GM12875 (cell line): ENCODE measurements at regions not wholly inside any gene's neighbourhood (a gene's known extent, or its start where the extent isn't known, plus 50 kb on each side); places are given as distances from the start of the nearest gene placed in this dataset.
A peak's percentile ranks its signal among the peaks of the same experiment; 100 is the strongest.

Source experiments
- H3K4me3 ChIP-seq: one replicate; pipeline ENCODE4 v1.5.1; 2011; ENCODE audit warnings: low read depth, low read length, control low read depth
- TF ChIP-seq, protein P1 (sequence below): IDR thresholded peaks from 2 replicates; pipeline ENCODE4 v1.5.1; 2011; ENCODE audit warnings: low read depth, mild to moderate bottlenecking, control low read depth, inconsistent platforms, low read length, moderate library complexity, borderline replicate concordance; ENCODE audit not compliant: insufficient read depth

DNA sequence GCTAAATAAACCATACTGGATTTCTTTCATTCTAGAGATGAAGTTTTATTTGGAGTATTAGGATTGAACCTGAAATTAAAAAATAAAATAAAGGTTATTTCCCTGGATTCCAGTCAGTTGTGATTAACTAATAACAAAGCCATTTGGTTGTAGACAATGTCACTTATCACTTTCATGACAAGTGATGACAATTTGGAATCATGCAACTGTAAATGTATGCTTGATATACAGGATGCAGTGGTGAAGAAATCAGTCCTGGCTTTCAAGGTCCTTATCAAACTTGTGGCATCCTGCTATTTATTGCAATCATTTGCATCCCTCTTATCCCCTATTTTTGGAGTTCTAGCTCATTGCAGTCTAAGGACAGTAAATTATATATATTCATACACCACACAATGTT, 425.2 kb downstream of the CHL1 start:
- TF ChIP-seq, protein P1, sequence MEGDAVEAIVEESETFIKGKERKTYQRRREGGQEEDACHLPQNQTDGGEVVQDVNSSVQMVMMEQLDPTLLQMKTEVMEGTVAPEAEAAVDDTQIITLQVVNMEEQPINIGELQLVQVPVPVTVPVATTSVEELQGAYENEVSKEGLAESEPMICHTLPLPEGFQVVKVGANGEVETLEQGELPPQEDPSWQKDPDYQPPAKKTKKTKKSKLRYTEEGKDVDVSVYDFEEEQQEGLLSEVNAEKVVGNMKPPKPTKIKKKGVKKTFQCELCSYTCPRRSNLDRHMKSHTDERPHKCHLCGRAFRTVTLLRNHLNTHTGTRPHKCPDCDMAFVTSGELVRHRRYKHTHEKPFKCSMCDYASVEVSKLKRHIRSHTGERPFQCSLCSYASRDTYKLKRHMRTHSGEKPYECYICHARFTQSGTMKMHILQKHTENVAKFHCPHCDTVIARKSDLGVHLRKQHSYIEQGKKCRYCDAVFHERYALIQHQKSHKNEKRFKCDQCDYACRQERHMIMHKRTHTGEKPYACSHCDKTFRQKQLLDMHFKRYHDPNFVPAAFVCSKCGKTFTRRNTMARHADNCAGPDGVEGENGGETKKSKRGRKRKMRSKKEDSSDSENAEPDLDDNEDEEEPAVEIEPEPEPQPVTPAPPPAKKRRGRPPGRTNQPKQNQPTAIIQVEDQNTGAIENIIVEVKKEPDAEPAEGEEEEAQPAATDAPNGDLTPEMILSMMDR, result no peak

DNA sequence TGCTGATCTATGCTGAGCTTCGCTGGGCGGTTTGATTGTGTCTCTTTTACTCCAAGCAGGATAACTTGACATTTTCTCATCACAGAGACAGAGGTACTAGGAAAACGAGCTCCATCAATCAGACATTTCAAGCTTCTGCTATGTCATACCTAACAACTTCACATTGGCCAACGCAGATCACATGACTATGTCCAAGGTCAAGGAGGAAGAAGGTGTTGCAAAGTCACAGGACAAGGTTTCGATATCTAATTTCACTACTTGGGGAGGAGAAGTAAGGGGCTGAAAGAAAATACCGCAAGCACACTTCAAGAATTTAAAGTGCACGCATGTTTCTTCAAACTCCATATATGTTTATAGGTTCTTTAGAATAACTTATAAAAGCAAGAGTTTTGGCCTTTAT, 425.8 kb downstream of the CHL1 start:
- no peak overlapping the region for H3K4me3 ChIP-seq
- TF ChIP-seq, protein P1, result no peak

More for the DNA sequence above, 425.2 kb downstream of the CHL1 start:
- H3K4me3 ChIP-seq, result no peak overlapping the region

DNA sequence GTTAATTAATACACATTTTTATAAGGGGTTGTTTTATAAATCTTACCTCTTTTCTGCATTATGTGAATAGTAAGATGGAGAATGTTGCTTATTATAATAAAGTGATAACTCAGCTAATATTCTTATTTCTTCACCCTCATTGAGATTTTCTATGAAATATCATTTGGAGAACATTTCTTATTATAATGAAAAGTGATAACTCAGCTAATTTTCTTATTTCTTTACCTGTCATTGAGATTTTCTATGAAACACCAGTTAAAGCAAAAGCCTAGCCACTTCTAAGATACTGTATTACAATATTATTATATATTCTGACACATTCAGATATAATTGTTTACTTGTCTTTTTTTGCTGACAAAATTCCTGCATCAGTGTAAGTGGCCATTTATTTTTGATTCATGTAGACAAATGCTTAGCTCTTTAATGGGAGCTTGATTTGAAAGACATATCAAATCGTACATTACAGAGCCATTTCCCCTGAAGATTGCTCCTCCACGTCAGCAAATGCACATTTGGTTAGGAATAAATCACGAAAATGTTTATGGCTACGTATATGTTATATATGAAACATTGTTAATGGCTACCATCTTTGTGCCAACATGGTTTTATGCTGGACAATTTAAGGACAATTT, 427.5 kb downstream of the CHL1 start:
- no peak overlapping the region for H3K4me3 ChIP-seq

DNA sequence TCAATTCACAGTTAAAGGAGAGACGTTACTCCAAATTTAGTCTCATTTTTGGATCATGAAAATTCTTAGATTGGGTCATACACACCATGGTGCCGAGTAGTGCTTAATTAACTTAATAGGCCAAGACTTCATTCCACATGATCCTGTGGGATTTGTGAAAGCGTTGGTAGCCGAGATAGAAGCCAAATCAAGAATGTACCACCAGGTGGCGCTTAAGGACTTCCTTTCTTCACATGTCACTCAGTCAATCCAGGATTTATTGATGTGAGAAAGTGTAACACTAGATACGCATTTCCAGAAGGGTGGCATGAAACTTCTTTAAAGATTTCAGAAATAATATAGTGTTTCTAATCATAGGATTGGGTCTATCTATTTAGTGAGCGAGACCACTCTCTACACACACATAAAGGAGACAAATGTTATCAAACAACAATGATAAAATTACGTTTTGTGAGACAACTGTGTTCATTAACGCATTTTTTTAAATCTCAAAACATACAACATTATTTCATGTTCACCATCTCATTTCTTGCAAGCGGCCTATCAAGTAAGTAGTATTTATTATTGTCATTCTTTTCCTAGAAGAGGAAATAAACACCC, 436.1 kb downstream of the CHL1 start:
- no peak overlapping the region for H3K4me3 ChIP-seq
- TF ChIP-seq, protein P1, result peak; percentile 65; the same call in 1 of the 2 replicates

More for the DNA sequence above, 427.5 kb downstream of the CHL1 start:
- TF ChIP-seq, protein P1, result no peak

DNA sequence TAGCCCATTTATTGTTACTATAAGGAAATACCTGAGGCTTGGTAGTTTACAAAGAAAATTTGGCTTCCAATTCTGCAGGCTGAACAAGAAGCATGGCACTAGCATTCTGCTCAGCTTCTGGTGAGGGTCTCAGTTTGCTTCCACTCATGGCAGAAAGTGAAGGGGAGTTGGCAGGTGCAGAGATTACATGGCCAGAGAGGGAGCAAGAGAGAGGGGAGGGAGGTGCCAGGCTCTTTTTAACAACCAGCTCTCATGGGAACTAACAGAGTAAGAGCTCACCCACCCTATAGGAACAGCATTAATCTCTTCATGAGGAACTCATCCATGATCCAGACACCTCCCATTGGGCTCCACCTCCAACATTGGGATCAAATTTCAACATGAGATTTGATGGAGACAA, 437.9 kb downstream of the CHL1 start:
- TF ChIP-seq, protein P1, result no peak
- H3K4me3 ChIP-seq, result no peak overlapping the region

DNA sequence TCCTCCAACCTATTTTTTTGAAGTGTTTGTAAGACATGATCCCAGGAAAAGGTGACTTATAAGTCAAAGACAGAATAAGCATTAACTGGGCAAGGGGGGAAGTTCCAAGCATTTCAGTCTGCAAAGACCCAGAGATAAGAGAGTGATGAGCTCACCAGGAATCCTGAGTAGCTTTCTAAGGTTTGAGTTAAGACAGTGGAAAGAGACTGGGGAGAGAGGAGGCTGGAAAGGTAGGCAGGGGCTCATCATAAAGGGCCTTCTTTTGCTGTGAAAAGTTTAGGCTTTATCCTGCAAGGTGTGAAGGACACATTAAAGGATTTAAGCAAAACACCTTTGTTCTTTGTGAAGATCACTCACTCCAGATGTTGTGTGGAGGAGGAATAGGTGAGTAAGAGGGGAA, 438.8 kb downstream of the CHL1 start:
- TF ChIP-seq, protein P1, result no peak
- H3K4me3 ChIP-seq, result no peak overlapping the region

DNA sequence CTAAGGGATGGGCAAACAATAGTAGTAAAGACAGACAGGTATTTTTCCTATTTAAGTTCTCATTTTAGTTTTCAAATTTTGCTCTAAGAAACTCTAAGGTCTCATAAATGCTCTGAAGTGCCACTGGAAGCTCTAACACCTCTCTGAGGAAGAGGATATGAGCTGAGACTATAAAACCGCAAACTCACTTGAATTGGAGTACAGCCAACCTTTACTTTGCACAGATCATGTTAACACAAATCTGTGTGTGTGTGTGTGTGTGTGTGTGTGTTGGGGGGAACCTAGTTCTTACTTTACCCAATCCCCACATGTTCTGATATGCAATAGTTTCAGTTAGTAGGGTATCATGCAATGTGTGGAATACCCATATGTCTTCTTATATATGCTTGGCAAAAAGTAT, 446.8 kb downstream of the CHL1 start:
- H3K4me3 ChIP-seq, result no peak overlapping the region
- TF ChIP-seq, protein P1, result no peak
